ENCODE measurements at regions not wholly inside any gene's neighbourhood (a gene's known extent, or its start where the extent isn't known, plus 50 kb on each side); places are given as distances from the start of the nearest gene placed in this dataset.

GRCh38 chr2:100627330-100628300, 64.8 kb downstream of the PDCL3 start:
- WGBS: 64% methylated on average over 13 of the region's 13 CpGs
- Histone ChIP-seq H3K4me1 (no peaks in the 10 kb centered on the region), H3K9me3 (no peaks in the 10 kb centered on the region), H3K27ac (no peak overlapping the region), H3K4me3 (no peak overlapping the region), H3K27me3 (peaks cover 3% of the 10 kb centered on the region), H3K36me3 (no peaks in the 10 kb centered on the region)
- DNase-seq (ENCODE audit: low spot score in 2 of 2): no peak
- TF ChIP-seq POLR2AphosphoS5 (IDR thresholded peaks at IDR 0.05) (no peak), POLR2A (IDR thresholded peaks at IDR 0.05) (no peak), EP300 (IDR thresholded peaks at IDR 0.05) (no peak)
- TF ChIP-seq, protein P1, sequence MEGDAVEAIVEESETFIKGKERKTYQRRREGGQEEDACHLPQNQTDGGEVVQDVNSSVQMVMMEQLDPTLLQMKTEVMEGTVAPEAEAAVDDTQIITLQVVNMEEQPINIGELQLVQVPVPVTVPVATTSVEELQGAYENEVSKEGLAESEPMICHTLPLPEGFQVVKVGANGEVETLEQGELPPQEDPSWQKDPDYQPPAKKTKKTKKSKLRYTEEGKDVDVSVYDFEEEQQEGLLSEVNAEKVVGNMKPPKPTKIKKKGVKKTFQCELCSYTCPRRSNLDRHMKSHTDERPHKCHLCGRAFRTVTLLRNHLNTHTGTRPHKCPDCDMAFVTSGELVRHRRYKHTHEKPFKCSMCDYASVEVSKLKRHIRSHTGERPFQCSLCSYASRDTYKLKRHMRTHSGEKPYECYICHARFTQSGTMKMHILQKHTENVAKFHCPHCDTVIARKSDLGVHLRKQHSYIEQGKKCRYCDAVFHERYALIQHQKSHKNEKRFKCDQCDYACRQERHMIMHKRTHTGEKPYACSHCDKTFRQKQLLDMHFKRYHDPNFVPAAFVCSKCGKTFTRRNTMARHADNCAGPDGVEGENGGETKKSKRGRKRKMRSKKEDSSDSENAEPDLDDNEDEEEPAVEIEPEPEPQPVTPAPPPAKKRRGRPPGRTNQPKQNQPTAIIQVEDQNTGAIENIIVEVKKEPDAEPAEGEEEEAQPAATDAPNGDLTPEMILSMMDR (IDR thresholded peaks at IDR 0.05): no peak

DNA sequence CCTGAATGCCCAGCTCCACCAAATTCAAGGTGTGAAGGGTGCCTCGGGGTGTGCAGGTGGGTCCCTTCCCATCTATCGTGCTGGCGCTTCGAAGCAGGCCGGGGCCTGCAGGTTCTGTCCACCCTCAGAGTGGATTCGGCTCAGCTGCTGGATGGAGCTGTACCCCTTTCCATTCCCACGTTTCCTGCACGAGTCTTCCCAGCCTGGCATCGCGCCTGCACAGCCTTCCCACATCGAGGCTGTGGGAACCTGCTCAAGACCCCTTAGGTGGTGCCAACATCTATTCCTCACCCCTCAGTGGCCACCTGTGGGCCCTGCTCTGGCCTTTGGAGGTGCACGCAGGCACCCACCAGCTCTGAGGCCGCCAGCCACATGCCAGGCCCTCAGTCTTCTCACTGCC, 65.7 kb downstream of the PDCL3 start:
- Histone ChIP-seq H3K9me3 (no peaks in the 10 kb centered on the region), H3K27ac (no peak overlapping the region), H3K4me3 (no peak overlapping the region), H3K36me3 (no peaks in the 10 kb centered on the region), H3K4me1 (no peaks in the 10 kb centered on the region), H3K27me3 (peaks cover 3% of the 10 kb centered on the region)
- 80% methylated on average over 11 of the region's 13 CpGs for WGBS
- TF ChIP-seq POLR2AphosphoS5 (IDR thresholded peaks at IDR 0.05) (no peak), POLR2A (IDR thresholded peaks at IDR 0.05) (no peak), EP300 (IDR thresholded peaks at IDR 0.05) (no peak)
- TF ChIP-seq, protein P1 (IDR thresholded peaks at IDR 0.05): no peak
- no peak for DNase-seq (ENCODE audit: low spot score in 2 of 2)

- 86% methylated on average over 5 of the region's 5 CpGs for WGBS
- H3K27me3 ChIP-seq: peaks cover 3% of the 10 kb centered on the region
- H3K4me1 ChIP-seq: no peaks in the 10 kb centered on the region
- TF ChIP-seq EP300 (IDR thresholded peaks at IDR 0.05) (no peak), POLR2AphosphoS5 (IDR thresholded peaks at IDR 0.05) (no peak), POLR2A (IDR thresholded peaks at IDR 0.05) (no peak)
- TF ChIP-seq, protein P1 (IDR thresholded peaks at IDR 0.05): no peak
- no peak overlapping the region for H3K27ac ChIP-seq
- no peaks in the 10 kb centered on the region for H3K9me3 ChIP-seq
- no peak overlapping the region for H3K4me3 ChIP-seq
- H3K36me3 ChIP-seq: no peaks in the 10 kb centered on the region
- no peak for DNase-seq (ENCODE audit: low spot score in 2 of 2)
Observed at GRCh38 chr2:100629309-100629708, 66.5 kb downstream of the PDCL3 start.

DNA sequence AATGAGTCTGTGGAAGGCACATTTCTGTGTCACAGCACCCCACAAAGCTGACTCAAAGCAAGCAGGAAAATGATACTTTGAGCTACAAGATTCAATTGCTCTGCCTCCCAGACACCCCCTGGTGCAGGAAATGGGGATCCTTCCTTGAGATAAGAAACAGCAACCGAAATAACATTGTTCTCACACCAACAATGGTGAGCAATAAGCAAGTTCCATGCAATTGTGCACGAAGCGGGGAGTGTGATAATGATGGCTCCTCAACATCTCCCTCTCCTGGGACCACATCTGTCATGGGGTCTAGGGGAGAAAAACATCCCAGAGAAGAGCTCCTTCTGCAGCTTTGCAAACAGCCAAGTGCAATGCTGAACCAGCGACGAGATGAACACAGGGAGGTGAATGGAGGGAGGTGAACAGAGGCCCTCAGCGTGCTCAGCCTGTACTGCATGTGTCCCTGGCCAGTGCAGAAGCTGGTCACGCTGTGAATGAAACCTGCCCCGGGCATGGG, 67.7 kb downstream of the PDCL3 start:
- no peak overlapping the region for H3K4me3 ChIP-seq
- H3K9me3 ChIP-seq: no peaks in the 10 kb centered on the region
- H3K36me3 ChIP-seq: no peaks in the 10 kb centered on the region
- no peaks in the 10 kb centered on the region for H3K4me1 ChIP-seq
- H3K27me3 ChIP-seq: peaks cover 3% of the 10 kb centered on the region
- WGBS: 88% methylated on average over 8 of the region's 8 CpGs
- TF ChIP-seq, protein P1 (IDR thresholded peaks at IDR 0.05): no peak
- TF ChIP-seq POLR2A (IDR thresholded peaks at IDR 0.05) (no peak), EP300 (IDR thresholded peaks at IDR 0.05) (no peak), POLR2AphosphoS5 (IDR thresholded peaks at IDR 0.05) (no peak)
- no peak for DNase-seq (ENCODE audit: low spot score in 2 of 2)
- H3K27ac ChIP-seq: no peak overlapping the region

- no peaks in the 10 kb centered on the region for H3K36me3 ChIP-seq
- H3K27ac ChIP-seq: no peak overlapping the region
- 90% methylated on average over 7 of the region's 7 CpGs for WGBS
- H3K4me3 ChIP-seq: no peak overlapping the region
- TF ChIP-seq POLR2A (IDR thresholded peaks at IDR 0.05) (no peak), POLR2AphosphoS5 (IDR thresholded peaks at IDR 0.05) (no peak), EP300 (IDR thresholded peaks at IDR 0.05) (no peak)
- TF ChIP-seq, protein P1 (IDR thresholded peaks at IDR 0.05): no peak
- H3K27me3 ChIP-seq: peaks cover 3% of the 10 kb centered on the region
- no peak for DNase-seq (ENCODE audit: low spot score in 2 of 2)
- H3K9me3 ChIP-seq: no peaks in the 10 kb centered on the region
- no peaks in the 10 kb centered on the region for H3K4me1 ChIP-seq
Observed at GRCh38 chr2:100632037-100632436, 69.2 kb downstream of the PDCL3 start.

Data from suprapubic skin (tissue), 4 donors.